ENCODE measurements at regions not wholly inside any gene's neighbourhood (a gene's known extent, or its start where the extent isn't known, plus 50 kb on each side); places are given as distances from the start of the nearest gene placed in this dataset.
"Not testable (repeated sequence)": the region's sequence is repeated elsewhere in the genome, so short reads cannot be mapped to it uniquely, and the experiment has no call there.

DNA sequence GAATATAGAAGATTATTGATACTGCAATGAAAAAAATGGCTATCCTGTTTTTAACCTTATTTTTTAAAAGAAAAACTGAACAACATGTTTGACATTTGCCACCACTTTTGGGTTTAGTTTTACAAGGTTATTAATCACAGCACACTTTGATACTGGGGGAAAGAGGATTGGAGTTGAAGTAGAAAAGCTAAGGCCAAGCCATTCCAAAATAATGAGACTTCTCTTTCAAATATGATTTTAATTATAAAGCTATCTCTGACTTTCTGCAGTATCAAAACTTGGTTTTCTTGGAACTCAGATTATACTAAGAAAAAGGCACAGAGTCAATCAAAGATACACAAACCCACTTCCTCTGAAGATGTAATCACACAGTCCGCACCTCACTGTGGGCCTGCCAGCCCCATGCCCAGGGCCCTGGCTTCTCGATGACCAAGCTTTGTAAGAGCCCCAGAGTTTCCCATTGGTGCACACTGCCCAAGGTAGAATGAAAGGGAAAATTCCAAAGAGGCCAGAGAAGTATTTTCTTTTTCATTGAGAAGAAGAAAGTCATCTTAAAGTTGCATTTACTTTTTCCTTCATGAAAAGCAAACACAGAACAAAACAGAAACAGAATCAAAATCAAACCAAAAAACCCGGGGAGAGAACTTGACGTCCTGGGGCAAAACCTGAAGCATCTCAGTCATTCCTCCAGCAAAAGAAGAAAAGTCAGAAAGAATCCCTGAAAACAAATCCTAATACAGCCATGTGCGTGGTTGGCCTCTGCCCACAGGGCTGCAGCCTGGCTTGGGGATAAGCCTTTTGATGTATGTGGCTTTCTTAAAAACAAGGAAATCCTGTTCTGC is 187.7 kb upstream of the KLF6 start:
- no peak for DNase-seq

- DNase-seq = no peak
Measured at GRCh38 chr10:3971713-3972112, 186.7 kb upstream of the KLF6 start.

DNA sequence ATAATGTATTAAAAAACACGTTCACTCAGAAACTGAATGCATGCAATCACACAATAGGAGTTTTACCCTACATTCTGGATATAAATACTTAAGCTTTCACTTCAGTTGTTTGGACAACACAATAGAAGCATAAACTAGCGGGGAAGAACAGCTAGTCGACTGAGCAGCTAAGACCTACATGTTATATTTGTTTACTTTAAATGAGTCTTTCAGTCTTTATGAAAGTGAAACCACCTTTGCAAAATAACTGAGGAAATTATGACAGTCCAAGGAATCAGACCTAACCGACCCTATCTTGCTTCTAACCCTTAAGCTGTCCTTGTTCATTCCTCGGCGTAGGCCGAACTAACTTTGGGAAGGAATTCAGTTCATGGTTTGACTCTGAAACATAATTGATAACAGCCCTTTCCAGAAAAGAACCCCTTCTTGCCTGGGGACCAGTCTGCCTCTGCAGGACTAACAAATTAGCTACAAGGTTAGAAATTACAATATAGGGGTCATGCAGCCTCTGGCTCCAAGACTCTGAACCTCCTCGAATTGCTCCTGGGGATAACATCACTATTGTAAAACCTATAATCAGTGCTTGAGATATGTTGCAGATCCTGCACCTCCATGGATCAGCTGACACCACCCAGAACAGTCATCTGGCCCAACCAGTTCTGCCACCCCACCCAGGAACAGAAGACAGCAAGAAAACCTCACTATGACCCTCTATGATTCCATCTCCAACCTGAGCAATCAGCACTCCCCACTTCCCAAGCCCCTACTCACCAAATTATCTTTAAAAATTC is 185.1 kb upstream of the KLF6 start:
- DNase-seq = no peak

- DNase-seq = no peak
Measured at GRCh38 chr10:3968727-3969126, 183.7 kb upstream of the KLF6 start.

DNA sequence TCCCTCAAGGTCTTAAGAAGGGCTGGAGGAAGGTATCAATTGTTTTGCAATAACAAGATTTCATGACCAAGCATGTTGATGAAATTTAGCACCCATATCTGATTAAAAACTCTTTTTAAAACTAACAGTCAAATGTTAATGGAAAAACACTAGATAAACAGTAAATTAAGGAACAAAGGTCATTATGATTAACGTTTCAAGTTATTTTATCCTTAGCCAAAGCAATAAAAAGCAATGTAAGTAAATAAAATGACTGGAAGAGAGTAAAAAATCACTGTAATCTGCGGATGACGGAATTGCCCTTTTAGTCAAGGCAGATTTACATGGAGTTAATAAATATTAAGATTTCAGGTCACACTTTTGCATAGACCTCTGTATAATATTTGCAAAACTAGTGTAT is 179.5 kb upstream of the KLF6 start:
- DNase-seq = no peak

- DNase-seq = no peak
Measured at GRCh38 chr10:3963191-3963673, 178.2 kb upstream of the KLF6 start.

GRCh38 chr10:3961082-3961481 is 176.1 kb upstream of the KLF6 start:
- DNase-seq = no peak

- DNase-seq = no peak
Measured at GRCh38 chr10:3960496-3960895, 175.5 kb upstream of the KLF6 start.

- no peak for DNase-seq
Measured at GRCh38 chr10:3959370-3960325, 174.6 kb upstream of the KLF6 start.

GRCh38 chr10:3958472-3958996 is 173.5 kb upstream of the KLF6 start:
- DNase-seq = no peak

- DNase-seq = peak; percentile 1
Measured at GRCh38 chr10:3955955-3956617, 171.1 kb upstream of the KLF6 start.

DNA sequence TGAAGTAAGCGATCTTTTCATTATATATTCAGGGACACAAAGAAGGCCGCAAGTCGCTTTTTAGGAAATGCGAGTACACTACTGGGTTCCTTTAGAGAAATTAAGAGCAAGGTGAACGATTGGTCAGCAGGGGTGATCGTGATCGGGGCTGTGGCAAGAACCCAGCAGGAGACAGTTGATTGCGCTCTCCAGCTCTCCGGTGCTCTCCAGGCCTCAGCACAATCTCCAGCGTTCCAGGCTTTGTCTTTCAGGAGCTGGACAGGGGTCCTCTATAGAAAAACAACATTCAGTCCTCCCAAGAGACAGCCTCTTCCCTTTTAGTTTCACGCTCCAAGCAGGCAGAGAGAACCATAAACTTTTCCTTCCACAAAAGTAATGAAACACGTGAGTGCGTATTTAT is 170.5 kb upstream of the KLF6 start:
- no peak for DNase-seq

DNA sequence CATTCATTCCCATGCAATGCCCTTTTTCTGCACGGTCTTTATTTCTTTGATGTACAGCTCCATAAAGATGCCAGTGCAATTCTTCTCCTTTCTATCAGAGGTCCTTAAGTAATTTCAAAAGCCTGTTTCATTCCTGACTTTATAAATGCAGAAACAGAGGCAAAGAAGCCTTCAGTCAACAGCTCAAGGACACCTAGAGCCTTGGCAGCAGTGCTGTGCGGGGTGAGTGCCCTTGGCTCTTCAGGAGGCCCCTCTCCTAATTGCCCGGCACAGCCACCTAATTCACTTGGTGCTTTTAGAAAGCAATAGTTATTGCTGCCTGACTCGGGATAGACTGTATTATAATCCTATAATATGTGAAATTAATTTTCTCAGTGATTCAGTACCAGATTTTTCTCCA is 169.6 kb upstream of the KLF6 start:
- DNase-seq = no peak

DNA sequence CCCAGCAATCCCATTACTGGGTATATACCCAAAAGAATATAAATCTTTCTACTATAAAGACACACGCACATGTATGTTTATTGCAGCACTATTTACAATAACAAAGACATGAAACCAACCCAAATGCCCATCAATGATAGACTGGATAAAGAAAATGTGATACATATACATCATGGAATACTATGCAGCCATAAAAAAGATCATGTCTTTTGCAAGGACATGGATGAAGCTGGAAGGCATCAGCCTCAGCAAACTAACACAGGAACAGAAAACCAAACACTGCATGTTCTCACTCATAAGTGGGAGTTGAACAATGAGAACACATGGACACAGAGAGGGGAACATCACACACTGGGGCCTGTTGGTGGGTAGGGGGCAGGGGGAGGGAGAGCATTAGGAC is 169.0 kb upstream of the KLF6 start:
- not testable (repeated sequence) for DNase-seq

DNA sequence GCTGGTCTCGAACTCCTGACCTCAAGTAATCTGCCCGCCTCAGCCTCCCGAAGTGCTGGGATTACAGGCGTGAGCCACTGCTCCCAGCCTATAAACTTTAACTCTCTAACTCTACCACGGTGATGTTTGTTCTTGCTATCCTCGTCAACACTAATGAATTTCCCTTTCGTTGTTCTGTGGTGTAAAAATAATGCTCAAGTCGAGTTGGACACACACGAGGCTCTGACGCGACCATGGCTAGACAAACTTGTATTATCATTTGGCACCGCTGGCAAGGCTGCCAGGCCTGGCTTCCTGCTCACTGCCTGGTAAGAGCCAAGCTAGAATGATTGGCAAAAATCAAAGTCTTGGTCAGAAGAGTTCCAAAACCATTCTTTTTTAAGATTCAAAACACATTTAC is 167.0 kb upstream of the KLF6 start:
- DNase-seq = no peak

- no peak for DNase-seq
Measured at GRCh38 chr10:3950676-3951275, 165.8 kb upstream of the KLF6 start.

DNA sequence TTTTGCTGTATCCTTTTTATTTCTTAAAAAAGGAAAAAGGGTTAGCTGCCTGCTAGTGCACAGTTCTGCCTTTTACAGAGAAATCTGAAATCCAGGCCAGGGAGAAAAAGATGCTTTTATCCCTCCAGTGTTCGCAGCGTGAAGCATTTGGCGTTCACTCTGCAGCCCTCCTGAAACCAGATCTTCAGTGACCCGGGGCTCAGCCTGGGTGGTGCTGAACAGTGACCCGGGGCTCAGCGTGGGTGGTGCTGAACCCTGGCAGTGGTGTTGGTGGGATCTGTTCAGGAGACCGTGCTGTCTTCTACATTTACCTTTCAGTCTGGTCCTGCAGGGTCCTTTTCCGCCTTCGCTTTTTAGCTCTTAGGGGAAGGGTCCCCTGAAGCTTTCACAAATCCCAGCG is 164.7 kb upstream of the KLF6 start:
- DNase-seq = no peak

DNA sequence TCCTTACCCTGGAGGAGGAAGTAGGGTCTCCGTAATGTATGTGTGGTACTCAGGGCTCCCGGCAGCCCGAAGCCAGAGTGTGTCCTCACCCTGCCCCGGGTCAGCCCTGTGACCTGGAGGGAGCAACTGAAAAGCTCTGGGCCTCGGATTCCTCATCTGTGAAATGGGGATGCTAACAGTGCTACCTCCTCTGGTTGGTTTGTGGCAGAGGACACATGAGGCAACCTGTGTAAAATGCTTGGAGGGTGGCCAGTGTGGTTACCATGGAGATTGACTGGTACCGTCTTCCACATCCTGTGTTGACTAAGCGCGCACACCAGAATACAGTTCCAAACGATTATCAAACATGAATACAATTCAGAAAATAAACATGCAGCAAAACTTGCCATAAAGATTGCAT is 163.8 kb upstream of the KLF6 start:
- DNase-seq = peak; percentile 37

DNA sequence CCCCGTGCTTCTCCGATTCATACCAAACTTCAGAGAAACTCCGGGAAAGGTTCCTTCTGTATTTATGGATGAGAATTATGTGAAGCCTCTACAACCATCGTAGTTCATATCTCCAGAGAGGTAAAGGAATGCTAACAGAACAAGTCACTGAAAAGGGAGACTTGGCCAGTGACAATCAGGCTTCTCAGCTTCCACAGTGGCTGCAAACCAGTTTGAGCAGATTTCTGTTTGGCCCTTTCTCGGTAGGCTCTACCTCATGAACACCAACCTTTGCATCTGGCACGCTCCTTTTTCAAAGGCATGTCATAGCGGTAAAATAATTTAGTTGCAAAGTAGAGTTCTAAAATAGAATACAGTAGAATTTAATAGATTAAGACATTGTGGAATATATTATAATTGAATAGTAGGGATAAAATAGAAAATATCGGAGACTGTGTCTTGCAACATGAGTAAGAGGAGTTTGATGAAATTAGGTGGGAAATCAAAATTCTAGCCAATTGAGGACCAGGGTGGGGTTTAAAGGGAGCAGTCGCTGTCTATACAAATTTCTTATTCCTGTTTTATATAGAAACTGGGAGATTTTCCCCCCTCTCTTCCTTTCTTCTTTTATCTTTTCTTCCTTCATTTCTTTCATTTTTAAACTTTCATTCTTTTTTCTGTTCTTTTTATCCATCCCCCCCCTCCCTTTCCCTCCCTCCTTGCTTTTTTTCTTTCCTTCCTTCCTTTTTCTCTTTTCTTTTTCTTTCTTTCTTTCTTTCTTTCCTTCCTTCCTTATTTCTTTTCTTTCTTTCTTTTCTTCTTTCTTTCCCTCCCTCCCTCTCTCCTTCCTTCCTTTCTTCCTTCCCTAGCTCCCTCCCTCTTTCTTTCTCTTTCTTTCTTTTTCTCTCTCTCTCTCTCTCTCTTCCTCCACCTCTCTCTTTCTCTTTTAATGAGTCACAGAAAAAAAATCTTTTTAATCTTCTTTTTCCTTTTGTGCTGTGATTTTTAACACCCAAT is 161.5 kb upstream of the KLF6 start:
- no peak for DNase-seq

- no peak for DNase-seq
Measured at GRCh38 chr10:3945026-3945425, 160.0 kb upstream of the KLF6 start.

Measured in COR-L47 (cell line).